KMS-11 (cell line): ENCODE measurements at regions not wholly inside any gene's neighbourhood (a gene's known extent, or its start where the extent isn't known, plus 50 kb on each side); places are given as distances from the start of the nearest gene placed in this dataset.

ENCODE experiments used
- H2AFZ ChIP-seq: fragments of 200-600 bp; sonication (generic); 2 replicates; pipeline ENCODE4 v1.6.1; 2016; ENCODE audit warnings: antibody characterized with exemption, mixed run types, low read depth
- H3K27ac ChIP-seq: fragments of 200-600 bp; sonication (generic); 2 replicates; pipeline ENCODE4 v1.6.1; 2016; ENCODE audit warnings: mild to moderate bottlenecking, mixed run types
- H3K27me3 ChIP-seq: fragments of 200-600 bp; sonication (generic); 2 replicates; pipeline ENCODE4 v1.6.1; 2017; ENCODE audit warnings: mild to moderate bottlenecking, low read depth, mixed run types, moderate library complexity; ENCODE audit not compliant: insufficient read depth
- H3K36me3 ChIP-seq: fragments of 200-600 bp; sonication (generic); 2 replicates; pipeline ENCODE4 v1.6.1; 2017; ENCODE audit warnings: mild to moderate bottlenecking, mixed run types; ENCODE audit not compliant: insufficient read depth
- H3K4me1 ChIP-seq: fragments of 200-600 bp; sonication (generic); 2 replicates; pipeline ENCODE4 v1.6.1; 2016; ENCODE audit warnings: mild to moderate bottlenecking, low read depth, mixed run types; ENCODE audit not compliant: poor library complexity, severe bottlenecking
- H3K4me2 ChIP-seq: fragments of 200-600 bp; sonication (generic); 2 replicates; pipeline ENCODE4 v1.7.0; 2016; ENCODE audit warnings: mild to moderate bottlenecking, mixed run types
- H3K4me3 ChIP-seq: fragments of 200-600 bp; sonication (generic); IDR thresholded peaks from 2 replicates; pipeline ENCODE4 v1.6.1; 2017; ENCODE audit warnings: low read depth, low read length, mixed read lengths; ENCODE audit not compliant: insufficient read depth
- H3K79me2 ChIP-seq: fragments of 200-600 bp; sonication (generic); 2 replicates; pipeline ENCODE4 v1.6.1; 2016; ENCODE audit warnings: low read depth, mixed run types; ENCODE audit not compliant: insufficient read depth
- H3K9ac ChIP-seq: fragments of 200-600 bp; sonication (generic); 2 replicates; pipeline ENCODE4 v1.6.1; 2016; ENCODE audit warnings: mild to moderate bottlenecking, mixed run types
- H4K20me1 ChIP-seq: fragments of 200-600 bp; sonication (generic); 2 replicates; pipeline ENCODE4 v1.6.1; 2016; ENCODE audit warnings: mild to moderate bottlenecking, mixed run types; ENCODE audit not compliant: insufficient read depth
- TF ChIP-seq, protein P1 (sequence below): fragments of 200-600 bp; sonication (generic); conservative IDR thresholded peaks from 2 replicates; pipeline ENCODE4 v1.6.1; 2017; ENCODE audit warnings: low read depth, mild to moderate bottlenecking, antibody characterized with exemption, low read length, moderate library complexity, mixed read lengths

DNA sequence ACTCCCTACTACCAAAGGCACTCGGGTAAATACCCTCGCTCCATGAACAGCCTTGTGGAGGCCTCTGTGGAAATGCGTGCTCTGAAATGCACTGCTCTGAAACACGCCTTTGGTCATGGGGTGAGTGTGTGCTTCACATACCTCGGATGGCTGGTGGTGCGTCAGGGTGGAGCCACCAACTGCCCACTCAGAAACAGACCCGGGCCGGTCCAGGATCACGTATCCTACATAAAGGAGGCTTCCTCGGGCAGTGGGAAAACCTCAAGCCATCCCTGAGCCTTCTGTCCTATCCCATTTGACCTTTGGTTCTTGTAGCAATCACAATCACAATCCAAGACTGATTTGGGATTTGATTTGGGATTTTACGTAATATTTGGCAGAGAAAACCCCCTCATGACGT, 53.5 kb upstream of the ZNF516 start:
- Histone ChIP-seq H3K4me1 (no peaks in the 10 kb centered on the region), H3K36me3 (no peaks in the 10 kb centered on the region), H3K27ac (no peak overlapping the region), H4K20me1 (no peaks in the 10 kb centered on the region), H3K4me3 (no peak overlapping the region), H2AFZ (no peak overlapping the region), H3K27me3 (no peaks in the 10 kb centered on the region), H3K79me2 (no peaks in the 10 kb centered on the region), H3K9ac (no peak overlapping the region), H3K4me2 (no peak overlapping the region)
- TF ChIP-seq, protein P1, sequence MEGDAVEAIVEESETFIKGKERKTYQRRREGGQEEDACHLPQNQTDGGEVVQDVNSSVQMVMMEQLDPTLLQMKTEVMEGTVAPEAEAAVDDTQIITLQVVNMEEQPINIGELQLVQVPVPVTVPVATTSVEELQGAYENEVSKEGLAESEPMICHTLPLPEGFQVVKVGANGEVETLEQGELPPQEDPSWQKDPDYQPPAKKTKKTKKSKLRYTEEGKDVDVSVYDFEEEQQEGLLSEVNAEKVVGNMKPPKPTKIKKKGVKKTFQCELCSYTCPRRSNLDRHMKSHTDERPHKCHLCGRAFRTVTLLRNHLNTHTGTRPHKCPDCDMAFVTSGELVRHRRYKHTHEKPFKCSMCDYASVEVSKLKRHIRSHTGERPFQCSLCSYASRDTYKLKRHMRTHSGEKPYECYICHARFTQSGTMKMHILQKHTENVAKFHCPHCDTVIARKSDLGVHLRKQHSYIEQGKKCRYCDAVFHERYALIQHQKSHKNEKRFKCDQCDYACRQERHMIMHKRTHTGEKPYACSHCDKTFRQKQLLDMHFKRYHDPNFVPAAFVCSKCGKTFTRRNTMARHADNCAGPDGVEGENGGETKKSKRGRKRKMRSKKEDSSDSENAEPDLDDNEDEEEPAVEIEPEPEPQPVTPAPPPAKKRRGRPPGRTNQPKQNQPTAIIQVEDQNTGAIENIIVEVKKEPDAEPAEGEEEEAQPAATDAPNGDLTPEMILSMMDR = no peak

DNA sequence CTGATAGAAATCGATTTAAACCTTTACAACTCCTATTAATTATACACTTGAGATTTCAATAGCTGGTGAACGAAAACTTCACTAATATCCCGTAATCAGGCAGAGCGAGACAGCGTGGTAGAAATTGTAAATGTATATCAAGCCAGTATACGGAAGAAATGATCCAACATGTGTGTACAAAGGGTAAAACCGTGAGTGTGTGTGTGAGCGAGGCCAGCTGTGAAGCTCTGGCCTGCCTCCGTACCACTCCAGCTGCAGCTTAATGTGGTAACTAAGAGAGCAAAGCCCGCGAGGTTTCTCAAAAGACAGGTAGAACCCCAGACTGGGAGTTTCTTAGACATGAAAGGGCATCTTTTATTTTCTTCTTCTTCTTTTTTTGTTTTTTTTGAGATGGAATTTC, 52.3 kb upstream of the ZNF516 start:
- no peaks in the 10 kb centered on the region for H4K20me1 ChIP-seq
- H3K4me3 ChIP-seq = no peak overlapping the region
- no peaks in the 10 kb centered on the region for H3K27me3 ChIP-seq
- no peaks in the 10 kb centered on the region for H3K79me2 ChIP-seq
- TF ChIP-seq, protein P1 = no peak
- H3K4me1 ChIP-seq = no peaks in the 10 kb centered on the region
- H3K27ac ChIP-seq = no peak overlapping the region
- H2AFZ ChIP-seq = no peak overlapping the region
- H3K9ac ChIP-seq = no peak overlapping the region
- no peak overlapping the region for H3K4me2 ChIP-seq
- no peaks in the 10 kb centered on the region for H3K36me3 ChIP-seq

- Histone ChIP-seq H3K4me1 (no peaks in the 10 kb centered on the region), H3K27ac (no peak overlapping the region), H4K20me1 (no peaks in the 10 kb centered on the region), H2AFZ (no peak overlapping the region), H3K79me2 (no peaks in the 10 kb centered on the region), H3K4me3 (no peak overlapping the region), H3K4me2 (no peak overlapping the region), H3K36me3 (no peaks in the 10 kb centered on the region), H3K9ac (no peak overlapping the region), H3K27me3 (no peaks in the 10 kb centered on the region)
- TF ChIP-seq, protein P1 = no peak
Measured at GRCh38 chr18:76546436-76546835, 51.4 kb upstream of the ZNF516 start.

GRCh38 chr18:76546088-76546435, 51.0 kb upstream of the ZNF516 start:
- Histone ChIP-seq H3K27ac (no peak overlapping the region), H2AFZ (no peak overlapping the region), H3K79me2 (no peaks in the 10 kb centered on the region), H4K20me1 (no peaks in the 10 kb centered on the region), H3K4me1 (no peaks in the 10 kb centered on the region), H3K4me3 (no peak overlapping the region), H3K36me3 (no peaks in the 10 kb centered on the region), H3K9ac (no peak overlapping the region), H3K27me3 (no peaks in the 10 kb centered on the region), H3K4me2 (no peak overlapping the region)
- TF ChIP-seq, protein P1 = no peak
